GM10266 (cell line): ENCODE measurements at regions not wholly inside any gene's neighbourhood (a gene's known extent, or its start where the extent isn't known, plus 50 kb on each side); places are given as distances from the start of the nearest gene placed in this dataset.

Source experiments
- DNase-seq: peaks from one replicate; pipeline ENCODE4 v3.0.0; 2012; ENCODE audit errors: extremely low spot score
- CTCF ChIP-seq: IDR thresholded peaks from 2 replicates; pipeline ENCODE4 v1.5.1; 2012; ENCODE audit warnings: mild to moderate bottlenecking, low read depth; ENCODE audit not compliant: control insufficient read depth, insufficient read depth; ENCODE audit errors: missing control alignments

GRCh38 chr7:119825091-119825655 is 447.8 kb upstream of the KCND2 start:
- no peak for TF ChIP-seq CTCF
- no peak for DNase-seq

- no peak for DNase-seq
- no peak for TF ChIP-seq CTCF
These were observed 446.4 kb upstream of the KCND2 start for GRCh38 chr7:119826547-119826946.

GRCh38 chr7:119838444-119838843 is 434.5 kb upstream of the KCND2 start:
- DNase-seq: no peak
- no peak for TF ChIP-seq CTCF

DNA sequence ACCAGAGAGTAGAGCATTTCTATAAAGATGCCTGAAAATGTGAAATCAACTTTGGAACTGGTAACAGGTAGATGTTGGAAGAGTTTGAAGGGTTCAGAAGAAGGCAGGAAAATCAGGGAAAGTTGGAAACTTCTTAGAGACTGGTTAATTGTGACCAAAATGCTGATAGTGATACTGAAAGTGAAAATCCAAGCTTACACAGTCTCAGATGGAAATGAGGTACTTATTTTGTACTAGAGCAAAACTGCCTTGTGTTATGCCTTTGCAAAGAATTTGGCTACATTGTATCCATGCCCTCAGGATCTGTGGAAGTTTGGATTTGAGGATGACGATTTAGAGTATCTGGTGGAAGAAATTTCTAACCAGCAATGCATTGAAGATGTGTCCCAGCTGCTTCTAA is 430.6 kb upstream of the KCND2 start:
- TF ChIP-seq CTCF: no peak
- no peak for DNase-seq

- DNase-seq: no peak
- TF ChIP-seq CTCF: no peak
These were observed 430.2 kb upstream of the KCND2 start for GRCh38 chr7:119842786-119843185.

DNA sequence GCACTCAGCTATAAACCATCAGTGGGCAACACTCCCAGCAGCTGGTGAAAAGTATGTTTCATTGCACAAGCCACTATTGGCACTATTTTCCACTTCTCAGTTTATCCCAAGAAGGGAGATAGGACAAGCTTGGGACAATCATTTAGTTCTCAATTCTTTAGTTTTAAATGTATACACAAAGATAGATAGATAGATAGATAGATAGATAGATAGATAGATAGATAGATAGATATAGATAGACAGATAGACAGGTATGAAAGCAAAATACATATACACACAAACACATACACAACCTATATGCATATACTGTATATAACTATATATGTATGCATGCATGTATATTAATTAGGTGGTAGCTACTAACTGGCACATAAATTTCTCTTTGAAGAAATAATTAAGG is 411.6 kb upstream of the KCND2 start:
- TF ChIP-seq CTCF: no peak
- DNase-seq: no peak

GRCh38 chr7:119868387-119868786 is 404.6 kb upstream of the KCND2 start:
- no peak for DNase-seq

More at GRCh38 chr7:119868387-119868786, 404.6 kb upstream of the KCND2 start:
- TF ChIP-seq CTCF: no peak
